ENCODE measurements at regions not wholly inside any gene's neighbourhood (a gene's known extent, or its start where the extent isn't known, plus 50 kb on each side); places are given as distances from the start of the nearest gene placed in this dataset.

DNA sequence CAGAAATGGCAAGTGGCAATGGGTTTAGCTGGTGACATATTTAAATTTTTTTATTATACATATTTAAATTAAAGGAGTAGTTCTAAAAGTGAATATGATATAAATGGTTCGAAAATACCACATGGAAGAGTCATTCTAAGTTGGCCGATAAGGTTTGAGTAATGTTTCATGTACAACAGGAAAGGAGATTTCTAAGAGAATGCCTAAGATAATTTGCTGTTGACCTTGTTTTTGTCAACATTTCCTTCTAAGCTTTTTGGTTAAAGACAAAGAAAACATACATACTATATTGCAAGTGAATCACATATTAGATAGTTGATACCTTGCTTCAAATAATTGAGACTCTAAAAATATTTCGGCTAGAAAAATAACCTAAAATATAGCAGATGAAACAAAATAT, 526.6 kb upstream of the SLIT2 start:
- TF ChIP-seq, protein P1, sequence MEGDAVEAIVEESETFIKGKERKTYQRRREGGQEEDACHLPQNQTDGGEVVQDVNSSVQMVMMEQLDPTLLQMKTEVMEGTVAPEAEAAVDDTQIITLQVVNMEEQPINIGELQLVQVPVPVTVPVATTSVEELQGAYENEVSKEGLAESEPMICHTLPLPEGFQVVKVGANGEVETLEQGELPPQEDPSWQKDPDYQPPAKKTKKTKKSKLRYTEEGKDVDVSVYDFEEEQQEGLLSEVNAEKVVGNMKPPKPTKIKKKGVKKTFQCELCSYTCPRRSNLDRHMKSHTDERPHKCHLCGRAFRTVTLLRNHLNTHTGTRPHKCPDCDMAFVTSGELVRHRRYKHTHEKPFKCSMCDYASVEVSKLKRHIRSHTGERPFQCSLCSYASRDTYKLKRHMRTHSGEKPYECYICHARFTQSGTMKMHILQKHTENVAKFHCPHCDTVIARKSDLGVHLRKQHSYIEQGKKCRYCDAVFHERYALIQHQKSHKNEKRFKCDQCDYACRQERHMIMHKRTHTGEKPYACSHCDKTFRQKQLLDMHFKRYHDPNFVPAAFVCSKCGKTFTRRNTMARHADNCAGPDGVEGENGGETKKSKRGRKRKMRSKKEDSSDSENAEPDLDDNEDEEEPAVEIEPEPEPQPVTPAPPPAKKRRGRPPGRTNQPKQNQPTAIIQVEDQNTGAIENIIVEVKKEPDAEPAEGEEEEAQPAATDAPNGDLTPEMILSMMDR (conservative IDR thresholded peaks at IDR 0.05 in 1 of 2, IDR thresholded peaks at IDR 0.05 in 1 of 2; ENCODE audit: extremely low read depth in 1 of 2, insufficient read depth in 1 of 2, low read depth in 1 of 2, low read length in 2 of 2) = no peak
- TF ChIP-seq EZH2 (IDR thresholded peaks at IDR 0.05; ENCODE audit: borderline replicate concordance, low read length) = no peak
